ENCODE measurements at regions not wholly inside any gene's neighbourhood (a gene's known extent, or its start where the extent isn't known, plus 50 kb on each side); places are given as distances from the start of the nearest gene placed in this dataset.
"Not testable (repeated sequence)": the region's sequence is repeated elsewhere in the genome, so short reads cannot be mapped to it uniquely, and the experiment has no call there.

GRCh38 chr9:110086537-110086936 is 121.4 kb downstream of the C9orf152 start:
- DNase-seq (ENCODE audit: low read depth in 2 of 3, low spot score in 1 of 3), result no peak

GRCh38 chr9:110087605-110088004 is 120.4 kb downstream of the C9orf152 start:
- DNase-seq (ENCODE audit: low read depth in 2 of 3, low spot score in 1 of 3), result no peak

- DNase-seq (ENCODE audit: low read depth in 2 of 3, low spot score in 1 of 3), result no peak
These were observed 119.9 kb downstream of the C9orf152 start for GRCh38 chr9:110088099-110088498.

GRCh38 chr9:110089681-110090370 is 118.1 kb downstream of the C9orf152 start:
- DNase-seq (ENCODE audit: low read depth in 2 of 3, low spot score in 1 of 3), result no peak

GRCh38 chr9:110092792-110093191 is 115.2 kb downstream of the C9orf152 start:
- no peak for DNase-seq (ENCODE audit: low read depth in 2 of 3, low spot score in 1 of 3)

GRCh38 chr9:110093417-110093816 is 114.5 kb downstream of the C9orf152 start:
- no peak for DNase-seq (ENCODE audit: low read depth in 2 of 3, low spot score in 1 of 3)

- DNase-seq (ENCODE audit: low read depth in 2 of 3, low spot score in 1 of 3), result no peak
These were observed 114.1 kb downstream of the C9orf152 start for GRCh38 chr9:110093871-110094270.

- no peak for DNase-seq (ENCODE audit: low read depth in 2 of 3, low spot score in 1 of 3)
These were observed 112.8 kb downstream of the C9orf152 start for GRCh38 chr9:110095161-110095595.

- DNase-seq (ENCODE audit: low read depth in 2 of 3, low spot score in 1 of 3), result no peak
These were observed 112.2 kb downstream of the C9orf152 start for GRCh38 chr9:110095776-110096175.

- not testable (repeated sequence) for DNase-seq (ENCODE audit: low read depth in 2 of 3, low spot score in 1 of 3)
These were observed 111.3 kb downstream of the C9orf152 start for GRCh38 chr9:110096674-110097073.

GRCh38 chr9:110099236-110100095 is 108.5 kb downstream of the C9orf152 start:
- DNase-seq (ENCODE audit: low read depth in 2 of 3, low spot score in 1 of 3), result no peak

GRCh38 chr9:110101531-110102161 is 106.3 kb downstream of the C9orf152 start:
- DNase-seq (ENCODE audit: low read depth in 2 of 3, low spot score in 1 of 3), result no peak

- no peak for DNase-seq (ENCODE audit: low read depth in 2 of 3, low spot score in 1 of 3)
These were observed 104.7 kb downstream of the C9orf152 start for GRCh38 chr9:110103257-110103656.

GRCh38 chr9:110104261-110104809 is 103.6 kb downstream of the C9orf152 start:
- DNase-seq (ENCODE audit: low read depth in 2 of 3, low spot score in 1 of 3), result no peak

GRCh38 chr9:110105107-110105506 is 102.9 kb downstream of the C9orf152 start:
- no peak for DNase-seq (ENCODE audit: low read depth in 2 of 3, low spot score in 1 of 3)

GRCh38 chr9:110106661-110107060 is 101.3 kb downstream of the C9orf152 start:
- no peak for DNase-seq (ENCODE audit: low read depth in 2 of 3, low spot score in 1 of 3)

GRCh38 chr9:110109333-110110092 is 98.4 kb downstream of the C9orf152 start:
- DNase-seq (ENCODE audit: low read depth in 2 of 3, low spot score in 1 of 3), result no peak

- DNase-seq (ENCODE audit: low read depth in 2 of 3, low spot score in 1 of 3), result no peak
These were observed 97.8 kb downstream of the C9orf152 start for GRCh38 chr9:110110154-110110553.

- DNase-seq (ENCODE audit: low read depth in 2 of 3, low spot score in 1 of 3), result no peak
These were observed 96.1 kb downstream of the C9orf152 start for GRCh38 chr9:110111868-110112267.

GRCh38 chr9:110112792-110113191 is 95.2 kb downstream of the C9orf152 start:
- DNase-seq (ENCODE audit: low read depth in 2 of 3, low spot score in 1 of 3), result no peak
